Prostate gland (tissue), 2 donors: ENCODE measurements at regions not wholly inside any gene's neighbourhood (a gene's known extent, or its start where the extent isn't known, plus 50 kb on each side); places are given as distances from the start of the nearest gene placed in this dataset.

Source experiments
- CTCF ChIP-seq, 4 experiments: fragments of 200-600 bp in 2 of 4; fragments of 450-650 bp in 2 of 4; sonication (generic) in 2 of 4; IDR thresholded peaks; 1 replicate in 3 of 4; 2 replicates in 1 of 4; pipeline ENCODE4 v1.5.1; 2016 to 2019; ENCODE audit warnings: antibody characterized with exemption in 4 of 4, mild to moderate bottlenecking in 2 of 4, moderate library complexity in 2 of 4
- POLR2A ChIP-seq: fragments of 450-650 bp; IDR thresholded peaks from one replicate; pipeline ENCODE4 v1.6.1; 2016; ENCODE audit warnings: antibody characterized with exemption, mild to moderate bottlenecking
- POLR2AphosphoS5 ChIP-seq: sonication (generic); formaldehyde crosslinking; IDR thresholded peaks from one replicate; pipeline ENCODE4 v1.6.1; 2017; ENCODE audit warnings: antibody characterized with exemption

DNA sequence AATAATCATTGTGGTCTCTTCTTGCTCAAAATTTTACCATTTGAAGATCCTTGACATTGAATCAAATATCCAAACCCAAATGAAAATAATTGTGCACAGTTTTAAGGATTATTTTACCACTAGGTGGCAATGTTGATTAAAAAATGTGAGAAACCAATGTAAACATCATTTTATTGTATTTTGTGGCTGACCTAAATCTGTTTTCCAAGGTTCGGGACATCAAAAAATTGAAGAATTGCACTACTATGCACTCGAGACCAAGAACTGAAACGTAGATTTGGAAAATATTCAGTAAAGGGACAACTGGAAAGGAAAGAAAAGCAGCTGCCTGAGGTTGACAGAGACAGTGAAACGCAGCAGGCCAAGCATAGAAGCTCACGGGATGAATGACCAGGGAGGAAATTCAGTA is 259.3 kb downstream of the SNX13 start:
- TF ChIP-seq CTCF (IDR thresholded peaks at IDR 0.05), result peak; percentile 18 to 67 (median 41)
- TF ChIP-seq POLR2A, result no peak
- no peak for TF ChIP-seq POLR2AphosphoS5
